ENCODE measurements at regions not wholly inside any gene's neighbourhood (a gene's known extent, or its start where the extent isn't known, plus 50 kb on each side); places are given as distances from the start of the nearest gene placed in this dataset.
"Not testable (repeated sequence)": the region's sequence is repeated elsewhere in the genome, so short reads cannot be mapped to it uniquely, and the experiment has no call there.

GRCh38 chr12:46548605-46549071 is 176.1 kb upstream of the SLC38A2 start:
- TF ChIP-seq POLR2A (IDR thresholded peaks at IDR 0.05) (no peak), CTCF (IDR thresholded peaks at IDR 0.05) (no peak)
- H3K27me3 ChIP-seq = no peaks in the 10 kb centered on the region
- WGBS, 4 donors = 19 to 29% (median 26%) methylated on average over 2 of the region's 2 CpGs
- peak; percentile 67 to 93 (median 84) for ATAC-seq
- intact Hi-C loops (cut with DNase I) = no loop called here
- H3K9me3 ChIP-seq = peaks cover 0 to 9% (median 0%) of the 10 kb centered on the region in 12 donors
- H3K36me3 ChIP-seq = no peaks in the 10 kb centered on the region
- no peak overlapping the region for H3K4me3 ChIP-seq
- H3K4me1 ChIP-seq = peaks cover 0 to 43% (median 11%) of the 10 kb centered on the region in 12 donors
- H3K27ac ChIP-seq = peak overlapping the region in 11 of 12 donors; percentile 20 to 71 (median 45)
- DNase-seq = no peak

DNA sequence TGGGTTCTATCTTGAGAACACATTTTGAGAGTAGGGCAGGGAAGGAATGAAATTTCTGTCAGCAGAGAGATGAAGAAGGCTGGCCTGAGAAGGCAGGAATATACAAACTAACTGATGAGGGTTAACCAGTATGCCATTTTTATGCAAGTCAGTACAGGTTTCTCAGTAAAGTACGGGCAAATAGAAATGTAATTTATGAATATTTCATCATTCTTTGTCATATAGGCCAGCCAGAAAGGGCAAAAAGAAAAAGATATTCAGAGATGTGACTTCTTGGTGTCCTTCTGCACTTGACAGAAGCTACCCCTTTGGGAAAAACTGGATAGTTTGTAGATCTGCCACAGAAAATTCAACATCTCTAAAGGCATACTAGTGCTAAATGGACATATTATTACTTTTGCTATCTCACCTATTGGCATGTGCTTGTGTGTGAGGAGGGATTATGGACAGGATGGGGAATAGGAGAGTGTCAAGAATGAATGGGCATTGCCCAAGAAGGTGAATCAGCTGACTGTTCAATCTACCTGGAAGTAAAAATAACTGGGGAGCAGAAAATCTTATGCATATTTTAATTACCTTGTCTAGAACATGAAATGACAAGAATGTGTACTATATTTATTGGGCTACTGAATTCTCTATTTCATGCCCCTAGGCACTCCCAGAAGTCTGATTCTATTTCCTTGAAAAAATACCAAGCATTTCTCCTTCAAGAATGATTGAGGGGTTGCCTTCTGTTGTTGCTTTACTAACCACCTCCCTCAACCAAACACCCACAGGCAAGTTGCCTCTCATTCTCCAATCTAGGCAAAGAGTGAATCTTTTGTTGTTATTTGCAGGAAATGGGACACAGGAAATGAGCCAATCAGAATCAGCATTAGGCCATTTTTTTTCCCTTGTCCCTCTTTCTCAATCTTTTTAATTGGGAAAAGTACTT is 175.1 kb upstream of the SLC38A2 start:
- intact Hi-C loops (cut with DNase I) = no loop called here
- no peak for DNase-seq

DNA sequence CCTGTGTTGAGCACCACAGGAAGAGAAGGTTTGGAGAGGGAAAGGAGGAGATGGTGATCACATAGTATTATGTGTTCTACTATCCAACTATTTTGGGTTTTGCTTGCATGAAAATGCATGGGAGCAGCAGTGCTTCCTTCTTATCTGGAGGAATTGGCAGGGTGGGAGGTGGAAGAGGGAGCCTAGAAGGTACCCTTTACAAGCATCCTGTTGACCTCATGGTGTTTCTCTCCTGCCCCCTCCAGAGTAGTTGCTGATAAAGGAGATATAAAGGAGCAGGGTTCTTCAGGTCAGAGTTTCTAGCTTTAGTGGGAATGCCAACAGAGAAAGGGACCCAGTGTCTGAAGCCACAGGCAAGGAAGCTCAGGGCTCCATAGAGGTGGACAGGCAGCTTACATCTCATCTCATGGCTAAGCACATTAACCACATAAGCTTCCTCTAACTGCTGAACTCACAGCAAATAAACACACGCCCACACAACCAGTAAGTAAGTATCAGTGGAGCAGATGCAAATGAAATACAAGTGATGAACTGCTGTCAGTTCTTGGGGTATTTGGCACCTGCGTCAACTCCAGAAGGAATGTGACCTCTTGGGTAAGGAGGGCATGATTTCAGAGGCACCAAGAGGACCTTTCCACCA is 174.2 kb upstream of the SLC38A2 start:
- ATAC-seq (no peak), DNase-seq (no peak)
- no peaks in the 10 kb centered on the region for H3K27me3 ChIP-seq
- H3K36me3 ChIP-seq = no peaks in the 10 kb centered on the region
- peaks cover 0 to 12% (median 0%) of the 10 kb centered on the region in 12 donors for H3K9me3 ChIP-seq
- TF ChIP-seq POLR2A (IDR thresholded peaks at IDR 0.05) (no peak), CTCF (IDR thresholded peaks at IDR 0.05) (no peak)
- peaks cover 0 to 33% (median 11%) of the 10 kb centered on the region in 12 donors for H3K4me1 ChIP-seq
- no peak overlapping the region for H3K27ac ChIP-seq
- H3K4me3 ChIP-seq = no peak overlapping the region
- WGBS, 4 donors = 67 to 95% (median 92%) methylated on average over 2 of the region's 2 CpGs
- intact Hi-C loops (cut with DNase I) = no loop called here

More for the DNA sequence above, 175.1 kb upstream of the SLC38A2 start:
- Histone ChIP-seq H3K4me1 (peaks cover 0 to 34% (median 11%) of the 10 kb centered on the region in 12 donors), H3K9me3 (peaks cover 0 to 12% (median 0%) of the 10 kb centered on the region in 12 donors), H3K36me3 (no peaks in the 10 kb centered on the region), H3K27me3 (no peaks in the 10 kb centered on the region), H3K27ac (peak overlapping the region in 11 of 12 donors; percentile 20 to 71 (median 45)), H3K4me3 (no peak overlapping the region)
- no peak for ATAC-seq
- 95 to 98% (median 97%) methylated on average over 1 of the region's 1 CpG for WGBS, 4 donors
- TF ChIP-seq POLR2A (IDR thresholded peaks at IDR 0.05) (no peak), CTCF (IDR thresholded peaks at IDR 0.05) (no peak)

DNA sequence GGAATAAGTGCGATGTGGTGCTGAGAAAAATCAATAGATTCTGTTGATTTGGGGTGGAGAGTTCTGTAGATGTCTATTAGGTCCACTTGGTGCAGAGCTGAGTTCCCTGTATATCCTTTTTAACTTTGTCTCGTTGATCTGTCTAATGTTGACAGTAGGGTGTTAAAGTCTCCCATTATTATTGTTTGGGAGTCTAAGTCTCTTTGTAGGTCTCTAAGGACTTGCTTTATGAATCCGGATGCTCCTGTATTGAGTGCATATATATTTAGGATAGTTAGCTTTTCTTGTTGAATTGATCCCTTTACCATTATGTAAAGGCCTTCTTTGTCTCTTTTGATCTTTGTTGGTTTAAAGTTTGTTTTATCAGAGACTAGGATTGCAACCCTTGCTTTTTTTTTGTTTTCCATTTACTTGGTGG is 170.8 kb upstream of the SLC38A2 start:
- H3K4me1 ChIP-seq = peaks cover 0 to 21% (median 10%) of the 10 kb centered on the region in 12 donors
- DNase-seq; ATAC-seq; H3K27ac ChIP-seq; H3K36me3 ChIP-seq; H3K27me3 ChIP-seq; H3K4me3 ChIP-seq; intact Hi-C loops (cut with DNase I): not testable (repeated sequence)
- 95 to 96% (median 95%) methylated on average over 3 of the region's 3 CpGs for WGBS, 4 donors
- peaks cover 0 to 16% (median 0%) of the 10 kb centered on the region in 12 donors for H3K9me3 ChIP-seq

Measured in heart left ventricle (tissue), 16 donors.